ENCODE measurements at regions not wholly inside any gene's neighbourhood (a gene's known extent, or its start where the extent isn't known, plus 50 kb on each side); places are given as distances from the start of the nearest gene placed in this dataset.

DNA sequence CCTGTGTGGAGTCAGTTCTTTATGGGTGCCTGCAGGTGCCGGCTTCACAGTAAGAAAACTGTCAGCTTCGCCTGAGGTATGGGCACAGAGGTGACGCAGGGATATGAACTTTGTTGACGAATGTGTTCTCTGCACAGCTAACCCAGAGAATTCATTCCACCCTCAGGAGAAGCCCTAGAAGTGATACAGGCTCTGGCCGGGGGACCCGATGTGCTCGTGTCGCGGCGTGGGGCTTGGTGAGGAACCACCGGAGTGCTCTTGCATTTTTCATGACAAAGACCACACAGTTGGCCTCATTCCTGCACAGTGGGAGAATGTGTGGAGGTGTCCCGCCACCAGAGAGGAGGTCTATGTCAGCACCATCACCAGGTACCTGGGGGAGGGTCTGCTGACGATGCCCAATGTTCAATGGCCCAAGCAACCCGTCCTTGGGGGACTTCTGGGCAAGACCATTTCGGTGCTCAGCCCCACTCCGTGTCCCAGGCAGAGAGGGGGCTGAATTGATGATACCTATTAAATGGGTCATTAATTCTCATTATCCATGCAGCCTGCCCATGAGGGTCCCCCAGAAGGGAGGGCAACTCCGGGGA lies 147.5 kb upstream of the RTL1 start:
- intact Hi-C loops (cut with micrococcal nuclease): no loop called here
- Histone ChIP-seq H3K4me3 (replicated peaks in 1 of 3; ENCODE audit: insufficient read depth in 1 of 3, low read depth in 1 of 3, low read length in 3 of 3) (no peak overlapping the region), H3K9me3 (replicated peaks; ENCODE audit: control insufficient read depth, insufficient read depth, low read length) (no peaks in the 10 kb centered on the region), H3K79me2 (ENCODE audit: control insufficient read depth, insufficient read depth, low read length) (no peaks in the 10 kb centered on the region), H4K20me1 (replicated peaks; ENCODE audit: control insufficient read depth, extremely low read depth, insufficient read depth, low read length) (no peaks in the 10 kb centered on the region), H3K9me1 (replicated peaks; ENCODE audit: control insufficient read depth, extremely low read depth, insufficient read depth, low read length) (no peaks in the 10 kb centered on the region), H3K27ac (ENCODE audit: insufficient read depth, low read depth, low read length) (no peak overlapping the region), H3K4me1 (ENCODE audit: control insufficient read depth, extremely low read depth, insufficient read depth, low read length) (no peaks in the 10 kb centered on the region), H3K9ac (replicated peaks; ENCODE audit: extremely low read depth, insufficient read depth, low read length) (no peak overlapping the region), H3K4me2 (ENCODE audit: insufficient read depth, low read length) (no peak overlapping the region), H3K27me3 (ENCODE audit: control insufficient read depth in 2 of 2, insufficient read depth in 2 of 2, low read length in 2 of 2) (no peaks in the 10 kb centered on the region), H3K36me3 (ENCODE audit: control insufficient read depth in 2 of 2, extremely low read depth in 1 of 2, insufficient read depth in 2 of 2, low read length in 2 of 2) (peaks cover 3 to 22% of the 10 kb centered on the region in 2 experiments), H2AFZ (ENCODE audit: low read depth, low read length) (no peak overlapping the region)
- CTCF ChIA-PET: no interaction called here
- dilution Hi-C loops (cut with MboI; ENCODE audit: extremely low pct_ligation_motif_present, low sequenced_read_pairs): no loop called here
- no peak for DNase-seq (ENCODE audit: low read depth, low spot score)
- TF ChIP-seq POLR2A (IDR thresholded peaks at IDR 0.05; ENCODE audit: low read depth, low read length) (no peak), JUN (IDR thresholded peaks at IDR 0.05; ENCODE audit: borderline replicate concordance, insufficient read depth, insufficient read length, low read depth) (no peak), MAX (IDR thresholded peaks at IDR 0.05; ENCODE audit: insufficient read depth, insufficient read length) (no peak), EZH2 (IDR thresholded peaks at IDR 0.05; ENCODE audit: borderline replicate concordance, low read depth, low read length, severe bottlenecking) (no peak), CTCF (IDR thresholded peaks at IDR 0.05; ENCODE audit: extremely low read depth in 1 of 2, insufficient read depth in 1 of 2, low read depth in 1 of 2, low read length in 2 of 2) (no peak), MYC (IDR thresholded peaks at IDR 0.05; ENCODE audit: low read depth, low read length) (no peak), POLR2AphosphoS5 (IDR thresholded peaks at IDR 0.05; ENCODE audit: insufficient read depth, low read depth, low read length) (no peak)
- POLR2A ChIA-PET: no interaction called here
- BruUV-seq (replicated peaks): no TSS peak
- FAIRE-seq: no peak

Data from endothelial cell of umbilical vein (primary cell).